Embryonic facial prominence (tissue), 1 donor: ENCODE measurements at regions not wholly inside any gene's neighbourhood (a gene's known extent, or its start where the extent isn't known, plus 50 kb on each side); places are given as distances from the start of the nearest gene placed in this dataset.
"Not testable (repeated sequence)": the region's sequence is repeated elsewhere in the genome, so short reads cannot be mapped to it uniquely, and the experiment has no call there.

Experiments used
- DNase-seq: peaks from one replicate; pipeline ENCODE4 v3.0.0-alpha.2; 2016; ENCODE audit errors: extremely low spot score

DNA sequence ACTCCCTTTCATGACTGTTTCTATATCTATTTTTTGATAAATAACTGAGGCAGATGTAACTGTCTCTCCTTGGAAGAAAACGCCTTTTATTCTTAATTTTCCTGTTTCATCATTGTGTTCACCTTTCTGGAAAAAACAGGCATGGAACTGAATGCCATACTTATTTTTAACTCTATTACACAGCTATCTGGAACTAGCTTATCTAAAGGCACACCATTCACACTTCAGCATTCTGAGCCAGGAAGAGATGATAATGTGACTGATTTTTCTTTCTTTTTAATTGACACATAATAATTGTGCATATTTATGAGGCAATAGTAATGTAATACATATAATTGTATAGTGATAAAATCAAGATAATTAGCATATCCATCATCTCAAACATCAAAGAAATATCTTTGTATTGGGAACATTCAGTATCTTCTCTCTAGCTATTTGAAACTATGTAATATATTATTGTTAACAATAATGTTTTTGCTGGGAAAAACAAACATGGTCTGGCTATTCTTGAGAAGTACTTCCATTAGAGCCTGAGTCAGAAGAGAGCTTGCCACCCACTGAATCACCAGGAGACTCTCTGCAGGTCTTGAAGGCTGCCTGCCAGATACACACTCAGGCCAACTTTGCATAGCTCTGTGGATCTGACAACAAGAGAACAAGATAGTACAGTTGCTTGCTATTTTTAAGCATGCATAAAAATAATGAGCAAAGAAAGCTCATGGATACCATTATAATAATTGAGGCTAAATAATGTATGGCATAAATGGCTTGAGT, 501.0 kb upstream of the EDIL3 start:
- DNase-seq: no peak

- no peak for DNase-seq
These were observed 497.1 kb upstream of the EDIL3 start for GRCh38 chr5:84881737-84882136.

- DNase-seq: no peak
These were observed 489.5 kb upstream of the EDIL3 start for GRCh38 chr5:84874196-84874595.

DNA sequence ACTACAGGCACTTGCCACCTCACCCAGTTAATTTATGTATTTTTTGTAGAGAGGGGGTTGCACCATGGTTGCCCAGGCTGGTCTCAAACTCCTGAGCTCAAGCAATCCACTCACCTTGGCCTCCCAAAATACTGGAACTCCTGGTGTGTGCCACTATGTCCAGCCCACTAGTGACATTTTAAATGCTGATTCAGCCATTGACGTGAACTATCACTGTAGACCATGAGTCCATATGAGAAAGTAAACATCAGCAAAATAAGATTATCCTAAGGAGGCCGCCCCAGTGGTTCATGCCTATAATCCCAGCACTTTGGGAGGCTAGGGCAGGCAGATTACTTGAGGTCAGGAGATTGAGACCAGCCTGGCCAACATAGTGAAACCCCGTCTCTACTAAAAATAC, 488.1 kb upstream of the EDIL3 start:
- no peak for DNase-seq

- DNase-seq: no peak
These were observed 485.7 kb upstream of the EDIL3 start for GRCh38 chr5:84870369-84870768.

GRCh38 chr5:84869675-84870074, 485.0 kb upstream of the EDIL3 start:
- DNase-seq: no peak

- not testable (repeated sequence) for DNase-seq
These were observed 479.3 kb upstream of the EDIL3 start for GRCh38 chr5:84863936-84864335.

DNA sequence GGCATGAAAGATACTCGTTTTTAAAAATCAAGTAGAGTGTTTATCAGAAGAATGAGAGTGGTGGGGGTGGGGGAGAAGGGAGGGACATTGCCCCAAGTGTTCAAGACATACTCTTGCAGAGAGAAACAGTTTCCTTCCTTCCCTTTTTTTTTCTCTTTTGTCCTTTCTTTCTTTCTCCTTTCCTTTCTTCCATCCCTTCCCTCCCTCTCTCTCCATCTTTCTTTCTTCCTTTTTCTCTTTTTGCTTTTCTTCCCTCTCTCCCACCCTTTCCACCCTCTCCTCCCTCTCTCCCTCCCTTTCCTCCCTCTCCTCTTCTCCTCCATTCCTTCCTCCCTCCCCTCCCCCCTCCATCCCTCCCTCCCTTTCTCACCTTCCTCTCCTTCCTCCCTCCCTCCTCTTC, 478.3 kb upstream of the EDIL3 start:
- DNase-seq: no peak

DNA sequence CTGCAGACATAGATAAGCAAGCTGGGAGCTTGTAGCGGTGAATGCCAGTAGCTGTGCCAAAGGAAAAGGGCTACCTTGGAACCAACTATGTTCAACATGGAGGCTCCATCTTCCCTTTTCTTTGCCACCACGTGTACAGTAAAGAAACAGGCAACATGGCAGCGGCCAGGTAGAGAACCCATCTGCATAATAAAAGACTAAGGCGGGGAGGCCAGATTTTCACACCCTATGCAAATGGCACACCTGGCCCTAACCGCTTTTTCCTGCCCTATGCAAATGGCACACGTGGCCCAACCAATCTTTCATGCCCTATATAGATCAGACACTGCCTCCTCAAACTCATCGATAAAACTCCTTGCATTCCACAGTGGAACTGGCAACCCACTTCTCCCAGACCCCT, 477.5 kb upstream of the EDIL3 start:
- DNase-seq: no peak

DNA sequence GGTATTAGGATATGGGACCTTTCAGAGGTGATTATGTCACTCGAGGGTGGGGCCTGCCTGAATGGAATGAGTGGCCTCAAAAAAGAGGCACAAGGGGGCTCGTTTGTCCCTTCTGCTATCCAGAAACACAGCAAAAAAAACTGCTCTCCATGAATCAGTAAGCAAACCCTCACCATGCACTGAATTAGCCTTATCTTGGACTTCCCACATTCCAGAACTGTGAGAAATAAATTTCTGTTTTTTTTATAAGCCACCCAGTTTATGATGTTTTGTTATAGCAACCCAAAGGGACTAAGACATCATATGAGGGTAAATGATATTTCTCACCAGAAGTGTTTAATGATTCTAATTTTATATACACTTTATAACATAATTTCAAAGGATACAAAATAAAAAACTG, 476.6 kb upstream of the EDIL3 start:
- DNase-seq: no peak

DNA sequence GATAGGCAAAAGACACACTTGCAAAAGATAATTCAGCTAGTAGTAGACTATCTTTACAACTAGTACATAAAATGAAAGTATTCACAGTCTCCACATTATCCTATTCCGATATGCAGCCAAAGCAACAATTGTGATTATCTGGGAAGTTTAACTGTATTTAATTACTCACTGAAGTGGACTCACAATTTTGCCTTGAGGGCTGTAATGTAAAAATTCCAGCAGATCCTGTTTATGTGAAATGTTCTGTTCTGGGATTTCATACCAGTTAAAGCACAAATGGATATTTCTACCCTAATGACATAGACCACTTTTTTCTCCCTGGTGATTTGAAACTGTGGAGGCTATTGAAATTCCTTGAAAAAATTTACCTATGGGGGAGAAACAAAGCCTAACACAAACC, 474.4 kb upstream of the EDIL3 start:
- no peak for DNase-seq

DNA sequence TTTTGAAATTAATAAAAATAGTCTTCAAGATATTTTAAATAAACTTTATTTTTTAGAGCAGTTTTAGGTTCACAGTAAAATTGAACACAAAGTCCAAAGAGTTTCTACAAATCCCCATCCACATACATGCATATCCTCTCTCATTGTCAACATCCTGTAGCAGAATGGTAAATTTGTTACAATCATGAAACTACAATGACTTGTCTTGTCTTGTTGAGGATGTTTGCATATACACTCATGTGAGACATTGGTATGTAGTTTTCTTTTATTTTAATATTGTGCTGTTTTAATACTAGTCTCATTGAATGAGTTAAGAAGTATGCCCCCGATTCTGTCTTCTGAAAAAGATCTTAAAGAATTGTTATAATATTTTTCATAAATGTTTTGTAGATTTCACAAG, 447.0 kb upstream of the EDIL3 start:
- no peak for DNase-seq

GRCh38 chr5:84830265-84830664, 445.6 kb upstream of the EDIL3 start:
- DNase-seq: no peak

- no peak for DNase-seq
These were observed 440.9 kb upstream of the EDIL3 start for GRCh38 chr5:84825606-84826005.

- no peak for DNase-seq
These were observed 437.2 kb upstream of the EDIL3 start for GRCh38 chr5:84821924-84822323.

- DNase-seq: no peak
These were observed 433.3 kb upstream of the EDIL3 start for GRCh38 chr5:84817953-84818352.

- no peak for DNase-seq
These were observed 432.3 kb upstream of the EDIL3 start for GRCh38 chr5:84816746-84817547.

GRCh38 chr5:84816160-84816559, 431.5 kb upstream of the EDIL3 start:
- no peak for DNase-seq

GRCh38 chr5:84805473-84805872, 420.8 kb upstream of the EDIL3 start:
- DNase-seq: no peak

DNA sequence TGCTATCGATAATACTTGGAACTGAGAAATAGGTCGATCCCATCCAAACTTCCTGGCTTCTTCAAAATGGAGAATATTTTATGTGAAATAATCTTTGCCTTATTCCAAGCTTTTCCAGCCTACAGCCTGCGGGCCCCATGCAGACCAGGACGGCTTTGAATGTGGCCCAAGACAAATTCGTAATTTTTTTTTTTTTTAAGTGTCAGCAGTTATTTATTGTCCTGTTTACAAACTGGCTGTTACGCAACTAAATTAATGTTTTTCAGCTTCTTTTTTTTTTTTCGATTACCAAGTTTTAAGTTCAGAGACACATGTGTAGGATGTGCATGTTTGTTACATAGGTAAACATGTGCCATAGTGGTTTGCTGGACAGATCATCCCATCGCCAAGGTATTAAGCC, 411.7 kb upstream of the EDIL3 start:
- DNase-seq: no peak

DNA sequence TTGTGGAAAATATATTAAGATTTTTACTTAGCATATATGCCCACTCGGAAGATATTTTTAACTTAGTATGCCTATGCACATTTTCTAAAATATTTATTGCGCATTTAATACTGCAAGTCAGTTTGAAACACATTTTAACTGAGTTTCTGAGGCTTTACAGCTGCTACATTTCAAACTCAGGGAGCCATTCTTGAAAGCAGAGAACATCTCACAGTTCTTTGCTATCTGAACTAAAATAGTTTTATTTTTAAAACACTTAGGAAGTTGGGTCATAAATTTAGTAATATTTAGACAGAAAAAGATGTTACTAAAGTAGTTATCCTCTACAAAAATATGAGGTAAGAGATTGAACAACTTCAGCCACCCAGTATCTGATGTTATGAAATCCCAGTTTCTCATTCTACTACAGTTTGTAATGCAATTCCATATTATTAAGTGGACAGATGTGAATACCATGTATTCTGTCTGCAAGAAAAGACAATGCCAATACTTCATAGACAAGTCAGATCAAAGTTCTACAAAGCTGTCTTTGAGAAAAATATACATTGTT, 409.9 kb upstream of the EDIL3 start:
- DNase-seq: no peak

GRCh38 chr5:84791730-84792129, 407.1 kb upstream of the EDIL3 start:
- DNase-seq: no peak

- no peak for DNase-seq
These were observed 406.5 kb upstream of the EDIL3 start for GRCh38 chr5:84791138-84791537.
